GM21447 (cell line): ENCODE measurements at regions not wholly inside any gene's neighbourhood (a gene's known extent, or its start where the extent isn't known, plus 50 kb on each side); places are given as distances from the start of the nearest gene placed in this dataset.

Experiments used
- ATAC-seq: cut with Tn5 transposase; IDR thresholded peaks from one replicate; pipeline ENCODE4 v1.9.1; 2021; ENCODE audit not compliant: unreplicated experiment

DNA sequence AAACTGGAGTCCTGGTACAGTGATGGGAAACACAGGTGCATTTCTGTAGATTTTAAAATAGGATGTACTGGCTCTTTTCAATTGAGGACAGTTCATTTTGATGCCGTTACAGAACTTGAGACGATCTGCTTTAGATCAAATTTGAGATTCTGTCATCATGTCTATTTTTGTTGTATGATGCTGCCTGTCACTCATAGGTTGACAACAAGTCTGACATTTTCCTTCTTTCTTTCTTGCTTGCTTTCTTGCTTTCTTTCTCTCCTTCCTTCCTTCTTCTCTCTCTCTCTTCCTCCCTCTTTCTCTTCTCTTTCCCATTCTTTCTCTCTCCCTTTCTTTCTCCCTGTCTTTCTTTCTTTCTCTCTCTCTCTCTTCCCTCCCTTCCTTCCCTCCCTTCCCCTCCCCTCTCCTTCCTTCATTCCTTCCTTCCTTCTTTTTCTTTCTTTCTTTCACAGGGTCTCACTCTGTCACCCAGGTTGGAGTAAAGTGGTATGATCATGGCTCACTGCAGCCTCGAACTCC, 152.6 kb upstream of the SGK1 start:
- no peak for ATAC-seq

DNA sequence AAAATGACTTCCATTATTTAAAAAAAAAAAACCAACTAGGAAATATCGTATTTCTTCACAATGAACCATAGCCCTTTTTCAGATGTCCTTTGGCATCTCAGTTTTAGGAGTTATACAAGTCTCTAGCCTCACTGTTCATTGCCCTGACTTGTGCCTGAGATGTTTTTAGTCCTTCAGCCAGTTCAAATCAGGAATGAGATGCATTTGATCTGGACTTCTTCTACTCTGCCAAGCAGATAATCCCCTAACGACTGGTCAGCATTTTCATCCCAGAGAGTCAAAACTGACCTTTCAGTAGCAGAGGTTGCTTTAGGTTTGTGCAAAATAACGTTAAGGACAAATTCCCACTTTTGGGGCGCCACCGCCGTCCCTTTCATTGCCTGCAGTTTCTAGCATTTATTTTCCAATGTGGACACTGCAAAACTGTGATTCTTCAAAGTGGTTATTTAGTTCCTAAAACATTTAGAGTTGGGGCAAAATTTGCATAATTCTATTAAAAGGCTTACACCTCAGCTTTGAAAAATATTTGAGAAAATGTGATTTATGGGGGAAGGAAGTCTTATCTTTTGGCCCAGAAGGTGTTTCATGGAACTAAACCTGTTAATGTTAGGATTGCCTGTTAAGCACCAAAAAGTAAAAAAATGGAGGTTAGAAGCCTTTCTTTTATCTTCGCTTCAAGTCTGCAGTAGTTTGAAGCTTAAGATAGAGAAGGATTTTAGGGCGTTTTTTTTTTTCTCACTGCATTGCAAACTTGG, 152.0 kb upstream of the SGK1 start:
- no peak for ATAC-seq

GRCh38 chr6:134468633-134469032, 150.7 kb upstream of the SGK1 start:
- ATAC-seq, result no peak

GRCh38 chr6:134467620-134468019, 149.7 kb upstream of the SGK1 start:
- no peak for ATAC-seq

- no peak for ATAC-seq
These were observed 149.0 kb upstream of the SGK1 start for GRCh38 chr6:134466771-134467525.

DNA sequence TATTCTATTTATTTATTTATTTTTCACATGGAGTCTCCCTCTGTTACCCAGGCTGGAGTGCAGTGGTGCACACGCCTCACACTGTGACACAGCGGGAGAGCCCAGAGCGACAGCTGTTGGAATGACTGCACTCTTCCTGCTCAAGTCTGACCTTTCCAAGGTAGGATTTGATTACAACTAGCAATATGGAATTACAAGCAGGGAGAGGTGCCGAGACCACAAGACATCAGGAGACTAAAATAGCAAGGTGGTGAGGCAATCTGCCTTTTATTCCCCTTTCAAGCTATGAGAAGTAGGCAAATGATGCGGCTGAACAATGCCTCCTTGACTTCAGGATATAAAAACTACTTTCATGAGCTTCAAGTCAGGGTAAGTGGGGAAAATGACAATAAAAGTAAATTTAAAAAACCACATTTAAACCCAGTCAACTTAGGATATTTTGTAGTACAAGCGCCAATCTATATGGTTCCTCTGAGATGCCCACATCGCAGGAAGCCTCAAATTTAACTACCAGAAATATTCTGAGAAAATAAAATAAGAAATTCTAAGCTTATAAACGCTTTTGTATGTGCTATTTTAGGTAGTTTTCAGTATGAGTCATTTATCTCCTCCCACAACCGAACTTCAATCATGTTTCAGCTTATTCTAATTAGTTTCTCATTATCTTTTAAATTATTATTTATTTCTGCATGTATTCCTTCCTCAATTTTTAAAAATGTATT, 146.9 kb upstream of the SGK1 start:
- peak; percentile 59 for ATAC-seq

DNA sequence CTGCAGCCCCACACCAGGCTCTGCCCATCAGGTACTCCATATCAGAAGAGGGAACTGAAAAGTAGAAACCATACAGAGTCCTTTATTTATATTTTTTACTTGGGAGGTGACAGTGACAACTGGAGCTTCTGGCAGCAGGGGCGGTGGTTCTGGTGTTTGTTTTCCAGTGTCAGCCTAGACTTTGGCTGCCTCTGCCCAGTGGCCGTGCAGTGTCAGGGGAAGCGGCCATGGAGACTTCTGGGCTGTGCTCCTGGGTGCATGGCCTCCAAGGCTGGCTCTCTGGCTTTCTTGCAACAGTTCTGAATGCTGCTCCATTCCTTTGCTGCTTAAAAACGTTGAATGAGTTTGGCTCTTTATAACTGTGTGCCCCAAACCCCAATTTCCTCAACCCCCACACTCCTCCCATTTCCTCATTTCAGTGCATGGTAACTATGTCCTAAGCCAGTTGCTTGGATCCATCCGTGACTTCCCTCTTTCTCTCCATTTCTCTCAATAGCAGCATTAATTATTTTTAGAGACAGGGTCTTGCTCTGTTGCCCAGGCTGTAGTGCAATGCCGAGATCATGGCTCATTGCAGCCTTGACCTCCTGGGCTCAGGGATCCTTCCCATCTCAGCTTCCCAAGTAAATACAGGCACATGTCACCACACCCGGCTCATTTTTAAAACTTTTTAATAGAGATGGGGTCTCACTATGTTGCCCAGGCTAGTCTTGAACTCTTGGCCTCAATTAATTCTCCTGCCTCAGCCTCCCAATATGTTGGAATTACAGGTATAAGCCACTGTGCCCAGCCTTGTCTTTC, 141.1 kb upstream of the SGK1 start:
- no peak for ATAC-seq

GRCh38 chr6:134457941-134458340, 140.0 kb upstream of the SGK1 start:
- no peak for ATAC-seq

DNA sequence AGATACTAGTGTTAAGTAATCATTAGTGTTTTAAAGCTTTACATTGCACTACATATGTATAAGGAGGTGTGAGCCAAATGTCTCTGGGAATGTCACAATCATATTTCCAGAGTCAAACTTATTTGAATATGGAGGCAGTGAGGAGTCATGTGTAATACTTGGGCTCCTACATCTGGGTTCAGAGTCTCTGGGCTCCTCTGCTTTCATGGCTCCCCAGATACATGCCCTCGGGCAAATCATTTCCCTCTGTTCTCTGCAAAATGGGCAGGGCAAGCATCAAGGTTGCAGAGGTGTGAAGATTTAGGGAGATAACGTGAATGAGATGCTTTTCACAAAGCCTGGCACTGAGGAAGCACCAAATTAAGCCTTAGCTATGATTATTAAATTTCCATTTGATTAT, 138.3 kb upstream of the SGK1 start:
- no peak for ATAC-seq

DNA sequence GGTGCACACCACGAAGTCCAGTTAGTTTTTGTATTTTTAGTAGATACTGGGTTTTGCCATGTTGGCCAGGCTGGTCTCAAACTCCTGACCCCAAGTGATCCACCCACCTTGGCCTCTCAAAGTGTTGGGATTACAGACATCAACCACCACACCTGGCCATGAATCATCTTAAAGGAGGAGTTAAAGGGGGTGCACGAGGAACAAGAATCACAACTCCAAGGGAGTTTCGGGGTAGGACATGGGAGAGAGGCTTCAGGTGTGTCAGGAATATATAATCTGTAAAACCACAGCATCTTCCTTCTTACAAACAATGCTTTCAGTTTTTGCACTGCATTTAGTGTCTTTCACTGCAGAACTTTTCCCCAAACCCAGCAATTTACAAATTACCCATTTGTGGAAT, 137.4 kb upstream of the SGK1 start:
- no peak for ATAC-seq

DNA sequence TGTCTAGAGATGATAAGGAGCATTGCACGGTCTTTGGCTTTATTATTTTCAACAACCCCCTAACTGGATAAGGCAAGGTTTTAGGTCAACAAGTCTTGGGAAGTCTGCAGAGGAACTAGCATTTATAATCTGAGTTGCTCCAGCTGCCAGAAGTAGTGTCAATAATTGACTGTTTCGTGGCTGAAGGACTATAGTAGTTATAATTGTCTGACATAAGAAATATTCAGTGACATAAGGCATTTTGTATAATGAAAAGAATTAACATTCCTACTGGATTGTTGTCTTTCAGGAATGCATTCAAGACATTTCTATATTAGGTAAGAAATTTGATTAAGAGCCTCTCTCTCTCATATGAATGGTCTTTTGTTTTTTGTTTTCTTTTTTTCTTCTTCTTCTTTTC, 136.9 kb upstream of the SGK1 start:
- no peak for ATAC-seq

GRCh38 chr6:134453792-134454510, 136.0 kb upstream of the SGK1 start:
- no peak for ATAC-seq

DNA sequence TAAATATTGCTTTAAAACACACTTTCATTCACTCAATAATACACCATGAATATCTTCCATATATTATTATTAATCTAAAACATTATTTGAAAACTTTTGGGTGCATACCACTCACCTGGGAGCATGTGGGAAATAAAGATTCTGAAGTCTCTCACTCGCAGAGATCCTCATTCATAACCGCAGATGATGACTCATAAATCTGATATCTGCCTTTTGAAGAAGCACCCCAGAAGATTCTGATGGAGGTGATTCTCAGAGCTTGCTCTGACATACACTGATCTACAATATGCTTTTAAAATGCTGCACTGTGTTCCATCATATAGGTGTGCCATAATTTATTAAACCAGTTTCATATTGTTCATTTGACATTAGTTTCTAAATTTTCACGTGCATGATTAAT, 135.0 kb upstream of the SGK1 start:
- no peak for ATAC-seq

GRCh38 chr6:134451529-134451928, 133.6 kb upstream of the SGK1 start:
- ATAC-seq, result no peak

- ATAC-seq, result no peak
These were observed 131.9 kb upstream of the SGK1 start for GRCh38 chr6:134449781-134450180.

DNA sequence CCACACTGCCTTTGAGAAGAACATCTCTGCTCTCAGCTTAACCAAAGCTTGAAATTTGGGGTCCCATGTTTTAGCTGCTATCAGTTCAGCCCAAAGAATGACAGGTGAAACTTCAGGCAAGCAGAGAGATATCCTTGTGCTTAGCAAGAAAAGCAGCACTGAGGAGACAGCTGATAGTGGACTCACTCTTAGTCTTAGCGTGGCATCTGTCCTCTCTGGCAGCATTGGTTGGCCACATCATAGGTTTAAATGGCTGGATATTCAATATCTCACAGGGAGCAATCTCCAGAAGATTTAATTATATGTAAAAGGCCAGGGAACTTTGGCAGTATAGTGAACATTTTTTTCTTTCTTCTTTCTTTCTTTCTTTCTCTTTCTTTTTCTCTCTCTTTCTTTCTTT, 131.1 kb upstream of the SGK1 start:
- no peak for ATAC-seq

DNA sequence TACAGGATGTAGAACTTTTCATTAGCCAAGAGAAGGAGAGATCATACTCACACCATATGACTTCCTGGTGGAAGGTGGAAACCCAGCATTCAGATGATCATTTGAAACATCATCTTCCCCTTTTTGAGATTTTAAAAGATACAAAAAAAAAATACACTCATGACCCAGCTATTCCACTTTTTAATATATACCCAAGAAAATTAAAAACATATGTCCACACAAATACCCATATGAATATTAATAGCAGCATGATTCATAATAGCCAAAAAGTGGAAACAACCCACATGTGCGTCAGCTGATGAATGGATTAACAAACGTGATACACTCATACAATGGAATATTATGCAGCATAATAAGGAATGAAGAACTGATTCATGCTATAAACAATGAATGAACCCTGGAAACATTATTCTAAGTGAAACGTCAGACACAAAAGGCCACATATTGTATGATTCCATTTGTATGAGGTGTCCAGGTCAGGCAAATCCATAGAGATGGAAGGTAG, 130.0 kb upstream of the SGK1 start:
- ATAC-seq, result no peak

GRCh38 chr6:134447423-134447822, 129.5 kb upstream of the SGK1 start:
- no peak for ATAC-seq

DNA sequence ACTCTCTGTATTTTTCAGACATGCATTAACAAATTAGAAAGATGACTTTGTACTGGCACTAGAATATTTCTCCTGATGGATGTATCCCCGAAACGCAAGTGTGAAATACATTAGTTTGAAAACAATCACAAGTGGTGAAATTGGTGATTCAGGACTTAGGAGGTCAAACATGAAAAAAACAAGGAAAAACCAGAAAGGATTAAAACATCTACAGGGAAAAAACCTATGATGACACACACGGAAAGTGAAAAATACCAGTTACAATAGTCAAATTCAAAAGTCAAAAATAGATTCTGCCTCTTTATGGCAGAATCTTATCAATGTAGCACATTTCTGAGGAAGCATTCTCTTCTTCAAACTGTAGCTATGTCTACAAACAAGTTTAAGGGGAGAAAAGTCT, 129.0 kb upstream of the SGK1 start:
- no peak for ATAC-seq

GRCh38 chr6:134446218-134446848, 128.4 kb upstream of the SGK1 start:
- no peak for ATAC-seq
